ENCODE measurements at regions not wholly inside any gene's neighbourhood (a gene's known extent, or its start where the extent isn't known, plus 50 kb on each side); places are given as distances from the start of the nearest gene placed in this dataset.

DNA sequence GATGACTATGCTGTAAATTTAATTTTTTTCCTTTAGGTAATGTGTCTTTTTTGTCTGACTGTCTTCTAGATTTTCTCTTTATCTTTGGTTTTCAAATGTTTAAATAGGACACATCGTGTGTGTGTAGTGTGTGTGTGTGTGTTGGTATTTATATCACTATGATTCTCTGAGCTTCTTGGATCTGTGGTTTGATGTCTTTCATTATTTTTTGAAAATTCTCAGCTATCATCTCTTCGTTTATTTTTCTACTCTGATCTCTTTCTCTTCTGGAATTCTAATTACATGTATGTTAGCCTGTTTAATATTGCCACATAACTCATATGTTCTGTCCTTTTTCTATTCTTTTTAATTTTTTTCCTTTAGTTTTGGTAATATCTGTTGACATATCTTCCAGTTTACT lies 73.5 kb upstream of the OR10AD1 start:
- TF ChIP-seq CTCF (IDR thresholded peaks at IDR 0.05) (no peak), POLR2A (IDR thresholded peaks at IDR 0.05) (no peak)

Measured in prostate gland (tissue), 2 donors.